Lower leg skin (tissue), 4 donors: ENCODE measurements at regions not wholly inside any gene's neighbourhood (a gene's known extent, or its start where the extent isn't known, plus 50 kb on each side); places are given as distances from the start of the nearest gene placed in this dataset.

Experiments
- DNase-seq, 2 donors: peaks; one replicate each; pipeline ENCODE4 v3.0.0-alpha.2; 2019; ENCODE audit warnings: low spot score in 2 of 2
- H3K4me3 ChIP-seq: fragments of 200-600 bp; sonication (generic); 2 replicates; pipeline ENCODE4 v1.5.1; 2017; ENCODE audit warnings: mild to moderate bottlenecking, low read depth; ENCODE audit not compliant: poor library complexity, severe bottlenecking
- CTCF ChIP-seq, 3 donors: fragments of 450-650 bp; IDR thresholded peaks; one replicate each; pipeline ENCODE4 v1.5.1; 2016; ENCODE audit warnings: antibody characterized with exemption in 3 of 3, mild to moderate bottlenecking in 3 of 3, moderate library complexity in 2 of 3
- POLR2A ChIP-seq, 2 donors: fragments of 450-650 bp; IDR thresholded peaks; one replicate each; pipeline ENCODE4 v1.6.1; 2016 to 2017; ENCODE audit warnings: antibody characterized with exemption in 2 of 2, mild to moderate bottlenecking in 1 of 2, moderate library complexity in 1 of 2
- WGBS, 2 donors: methylation state at CpG; one replicate each; pipeline ENCODE4 v1.1.5; 2018; 5-methylcytosine and 5-hydroxymethylcytosine counted together
- intact Hi-C: fragments of 100-400 bp; cut with DNase I; formaldehyde crosslinking; loops from one replicate; pipeline ENCODE4 v1.15.0; 2023; ENCODE audit warnings: low total_unique reads

DNA sequence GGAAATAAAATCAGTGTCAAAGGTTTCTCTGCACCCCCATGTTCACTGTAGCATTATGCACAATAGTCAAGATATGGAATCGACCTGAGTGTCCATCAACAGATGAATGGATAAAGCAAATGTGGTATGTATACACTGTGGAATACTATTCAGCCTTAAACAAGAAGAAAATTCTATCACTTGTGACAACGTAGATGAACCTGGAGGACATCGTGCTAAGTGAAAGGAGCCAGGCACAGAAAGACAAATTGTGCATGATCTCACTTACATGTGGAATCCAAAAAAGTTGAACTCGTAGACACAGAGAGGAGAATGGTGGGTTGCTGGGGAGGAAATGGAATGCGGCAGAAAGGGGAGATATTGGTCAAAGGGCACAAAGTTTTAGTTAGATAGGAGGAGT lies 136.3 kb upstream of the ESR1 start:
- WGBS, 2 donors, result 90 to 91% methylated on average over 5 of the region's 5 CpGs
- TF ChIP-seq POLR2A (IDR thresholded peaks at IDR 0.05), result no peak
- no peak for TF ChIP-seq CTCF (IDR thresholded peaks at IDR 0.05)
- DNase-seq, result no peak
- intact Hi-C loops, result no loop called here
- H3K4me3 ChIP-seq, result no peak overlapping the region

DNA sequence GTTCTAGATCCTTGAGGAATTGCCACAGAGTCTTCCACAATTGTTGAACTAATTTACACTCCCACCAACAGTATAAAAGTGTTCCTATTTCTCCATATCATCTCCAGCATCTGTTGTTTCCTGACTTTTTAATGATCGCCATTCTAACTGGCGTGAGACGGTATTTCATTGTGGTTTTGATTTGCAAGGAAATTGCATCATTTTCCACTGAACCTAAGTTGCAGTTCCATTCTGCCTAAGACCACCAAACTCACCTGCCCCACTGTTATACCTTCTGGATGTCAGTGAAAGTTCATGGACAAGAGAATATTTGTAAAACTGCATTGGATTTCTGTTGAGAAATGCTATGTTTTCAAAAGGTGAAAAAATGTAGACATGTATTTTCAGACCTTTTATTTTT lies 132.9 kb upstream of the ESR1 start:
- no peak overlapping the region for H3K4me3 ChIP-seq
- 87 to 89% methylated on average over 3 of the region's 3 CpGs for WGBS, 2 donors

GRCh38 chr6:151675746-151676459 lies 131.6 kb upstream of the ESR1 start:
- TF ChIP-seq CTCF (IDR thresholded peaks at IDR 0.05) (peak in 1 of 3 donors; percentile 49), POLR2A (IDR thresholded peaks at IDR 0.05) (no peak)
- DNase-seq, result no peak
- intact Hi-C loops, result no loop called here
- no peak overlapping the region for H3K4me3 ChIP-seq
- 43 to 55% methylated on average over 8 of the region's 8 CpGs for WGBS, 2 donors

More for the DNA sequence above, 132.9 kb upstream of the ESR1 start:
- no peak for TF ChIP-seq CTCF (IDR thresholded peaks at IDR 0.05)
- no peak for TF ChIP-seq POLR2A (IDR thresholded peaks at IDR 0.05)
- intact Hi-C loops, result no loop called here
- DNase-seq, result no peak

DNA sequence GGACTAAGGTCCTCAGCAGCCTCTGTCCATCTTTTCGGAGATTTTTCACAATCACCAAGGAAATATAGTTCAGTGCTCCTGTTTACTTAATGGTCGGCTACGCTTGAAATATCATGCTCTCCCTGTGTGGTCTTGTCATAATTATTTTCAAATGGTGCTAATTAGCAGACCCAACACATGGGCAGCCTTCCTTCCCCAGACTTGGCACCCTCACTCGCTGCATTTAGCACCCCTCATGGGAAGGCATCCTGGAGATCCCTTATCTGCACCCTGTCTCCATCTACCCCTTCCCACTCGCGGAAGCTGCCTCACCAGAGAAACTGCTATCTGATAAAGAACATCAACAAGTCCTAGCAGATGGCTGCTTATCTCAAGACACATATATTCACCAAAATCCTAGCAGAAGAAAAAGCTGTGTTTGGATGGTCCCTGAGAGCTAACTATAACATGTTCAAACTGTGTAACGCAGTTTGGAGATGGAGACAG lies 131.0 kb upstream of the ESR1 start:
- no peak for DNase-seq
- intact Hi-C loops, result no loop called here
- TF ChIP-seq CTCF (IDR thresholded peaks at IDR 0.05) (no peak), POLR2A (IDR thresholded peaks at IDR 0.05) (no peak)
- no peak overlapping the region for H3K4me3 ChIP-seq
- WGBS, 2 donors, result 73 to 81% methylated on average over 7 of the region's 7 CpGs

DNA sequence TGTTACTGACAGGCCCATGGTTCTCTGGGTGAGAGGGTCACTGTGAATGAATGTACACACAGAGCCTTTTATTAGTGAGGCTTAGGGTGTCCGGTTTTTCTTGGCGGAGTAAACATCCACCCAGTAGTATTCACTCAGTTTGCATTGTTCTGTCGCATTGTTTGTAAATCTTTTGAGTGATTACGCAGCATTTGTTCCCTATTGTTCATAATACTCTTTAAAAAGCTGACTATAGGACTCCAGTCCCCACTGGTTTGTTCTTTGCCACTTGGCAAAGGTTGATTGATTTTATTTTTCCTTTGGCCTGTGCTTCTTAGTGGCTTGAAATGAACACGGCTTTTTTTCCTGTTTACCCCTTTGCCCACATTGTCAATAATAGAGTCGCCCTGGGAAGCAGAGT lies 130.1 kb upstream of the ESR1 start:
- no peak overlapping the region for H3K4me3 ChIP-seq
- WGBS, 2 donors, result 82 to 85% methylated on average over 6 of the region's 6 CpGs
- intact Hi-C loops, result no loop called here
- TF ChIP-seq POLR2A (IDR thresholded peaks at IDR 0.05), result no peak
- TF ChIP-seq CTCF (IDR thresholded peaks at IDR 0.05), result no peak
- no peak for DNase-seq

DNA sequence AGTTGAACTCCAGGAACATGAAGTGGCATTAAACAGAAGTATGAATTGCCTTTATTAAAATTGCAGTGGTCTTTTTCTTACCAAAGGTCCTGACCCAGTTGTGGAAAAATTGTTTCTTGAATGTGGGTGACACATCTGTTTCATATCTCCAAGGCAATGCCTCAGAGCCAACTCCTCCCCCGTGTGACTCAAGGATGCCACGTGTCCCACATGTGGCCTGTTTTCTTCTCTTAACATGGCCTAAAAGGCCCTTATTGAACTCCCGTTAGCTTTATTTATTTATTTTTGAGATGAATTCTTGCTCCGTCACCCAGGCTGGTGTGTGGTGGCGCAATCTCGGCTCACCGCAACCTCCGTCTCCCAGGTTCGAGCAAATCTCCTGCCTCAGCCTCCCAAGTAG lies 128.4 kb upstream of the ESR1 start:
- TF ChIP-seq POLR2A (IDR thresholded peaks at IDR 0.05), result no peak
- TF ChIP-seq CTCF (IDR thresholded peaks at IDR 0.05), result no peak
- 60 to 69% methylated on average over 9 of the region's 9 CpGs for WGBS, 2 donors
- DNase-seq, result peak; percentile 62 to 88
- intact Hi-C loops, result no loop called here
- H3K4me3 ChIP-seq, result no peak overlapping the region
